Progenitor cell of endocrine pancreas (in vitro differentiated cells): ENCODE measurements at regions not wholly inside any gene's neighbourhood (a gene's known extent, or its start where the extent isn't known, plus 50 kb on each side); places are given as distances from the start of the nearest gene placed in this dataset.

ENCODE experiments used
- DNase-seq: peaks from one replicate; pipeline ENCODE4 v3.0.0; 2021; ENCODE audit warnings: low spot score; ENCODE audit not compliant: unreplicated experiment
- H3K27ac Mint-ChIP-seq: 2 replicates; pipeline ENCODE4 v1.8.0; 2021; ENCODE audit warnings: mild to moderate bottlenecking, moderate library complexity, mixed read lengths
- H3K27me3 Mint-ChIP-seq: 2 replicates; pipeline ENCODE4 v1.8.0; 2021; ENCODE audit warnings: mixed read lengths
- H3K36me3 Mint-ChIP-seq: 2 replicates; pipeline ENCODE4 v1.8.0; 2022; ENCODE audit warnings: mixed read lengths; ENCODE audit not compliant: insufficient read depth
- H3K4me1 Mint-ChIP-seq: 2 replicates; pipeline ENCODE4 v1.8.0; 2021; ENCODE audit warnings: low read depth, mixed read lengths
- H3K4me3 Mint-ChIP-seq: 2 replicates; pipeline ENCODE4 v1.8.0; 2021; ENCODE audit warnings: low read depth, mild to moderate bottlenecking, moderate library complexity, mixed read lengths
- H3K9me3 Mint-ChIP-seq: 2 replicates; pipeline ENCODE4 v1.8.0; 2021; ENCODE audit warnings: low read depth, mixed read lengths
- CTCF ChIP-seq: fragments of 200-600 bp; sonication (generic); IDR thresholded peaks from one replicate; pipeline ENCODE4 v1.5.0; 2021; ENCODE audit warnings: antibody characterized with exemption, mild to moderate bottlenecking; ENCODE audit not compliant: unreplicated experiment

DNA sequence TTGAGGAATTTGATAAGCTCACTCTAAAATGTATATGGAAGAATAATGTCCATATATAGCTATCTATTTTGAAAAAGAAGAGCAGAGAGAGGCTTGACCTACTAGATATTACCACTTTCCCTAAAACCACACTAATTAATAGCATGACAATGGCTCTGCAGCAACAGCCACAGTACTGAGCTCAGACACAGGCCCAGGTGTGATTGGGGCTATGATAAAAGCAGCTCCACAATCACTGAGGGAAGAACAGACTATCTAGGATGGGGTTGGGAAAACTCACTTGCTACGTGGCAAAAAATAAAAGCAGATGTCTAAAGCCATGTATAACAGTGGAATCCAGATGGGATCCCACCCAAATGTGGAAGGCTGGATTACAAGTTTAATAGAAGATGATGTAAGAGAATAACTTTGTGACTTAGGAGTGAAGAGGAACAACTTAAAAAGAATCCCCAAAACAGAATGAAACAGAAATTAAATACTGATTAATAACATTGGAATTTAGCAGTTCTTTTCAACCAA is 80.8 kb upstream of the RAB4A start:
- Mint-ChIP-seq H3K4me3 (no peak overlapping the region), H3K4me1 (no peaks in the 10 kb centered on the region), H3K9me3 (no peaks in the 10 kb centered on the region), H3K27ac (no peak overlapping the region), H3K27me3 (peaks cover 3% of the 10 kb centered on the region), H3K36me3 (no peaks in the 10 kb centered on the region)
- no peak for DNase-seq
- no peak for TF ChIP-seq CTCF

DNA sequence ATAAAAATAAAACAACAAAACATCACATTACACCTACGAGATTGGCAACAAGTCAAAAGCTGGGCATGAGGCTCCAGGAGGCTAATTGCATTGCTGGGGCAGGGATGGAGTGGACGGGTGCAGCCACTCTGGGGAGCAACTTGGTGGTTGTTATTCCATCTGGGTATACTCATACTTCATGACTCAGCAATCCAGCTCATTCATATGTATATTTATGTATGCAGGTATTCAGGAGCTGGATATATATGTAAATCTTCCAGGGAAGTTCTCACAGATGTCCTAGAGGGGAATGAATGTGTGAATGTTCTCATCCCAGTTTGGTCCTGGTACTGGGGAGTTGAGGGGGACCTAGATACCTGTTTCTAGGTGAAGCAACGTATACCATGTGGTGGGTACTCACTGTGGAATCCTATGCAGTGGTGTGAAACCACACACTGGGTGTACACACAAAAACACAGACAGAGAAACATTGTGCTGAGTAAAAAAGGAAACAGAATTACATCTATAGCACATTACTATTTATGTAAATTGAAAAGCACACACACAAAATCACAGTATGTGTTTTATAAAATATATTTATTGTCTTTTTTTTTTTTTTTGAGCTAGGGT is 79.7 kb upstream of the RAB4A start:
- Mint-ChIP-seq H3K4me3 (no peak overlapping the region), H3K9me3 (no peaks in the 10 kb centered on the region), H3K36me3 (no peaks in the 10 kb centered on the region), H3K4me1 (no peaks in the 10 kb centered on the region), H3K27me3 (peaks cover 3% of the 10 kb centered on the region), H3K27ac (no peak overlapping the region)
- no peak for TF ChIP-seq CTCF
- no peak for DNase-seq

DNA sequence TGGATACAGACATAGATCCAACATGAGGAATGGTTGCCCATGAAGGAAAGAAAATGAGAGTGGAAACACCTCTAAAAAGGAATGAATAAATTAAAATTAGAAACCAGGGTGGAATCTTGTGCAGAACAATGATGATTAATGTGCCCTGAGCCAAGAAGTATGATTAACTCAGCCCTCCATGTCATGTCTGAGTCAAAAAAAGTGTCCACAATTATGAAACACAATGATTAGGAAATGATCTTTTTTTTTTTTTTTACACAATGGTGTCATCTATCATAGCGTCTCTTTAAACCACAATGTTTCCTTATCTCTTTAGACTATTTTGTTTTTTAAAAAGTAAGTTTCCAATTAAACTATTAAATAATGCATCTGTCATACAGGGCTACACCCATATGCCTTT is 78.9 kb upstream of the RAB4A start:
- peaks cover 3% of the 10 kb centered on the region for H3K27me3 Mint-ChIP-seq
- no peaks in the 10 kb centered on the region for H3K4me1 Mint-ChIP-seq
- H3K4me3 Mint-ChIP-seq = no peak overlapping the region
- peak overlapping the region; percentile 59 for H3K27ac Mint-ChIP-seq
- no peaks in the 10 kb centered on the region for H3K9me3 Mint-ChIP-seq
- H3K36me3 Mint-ChIP-seq = no peaks in the 10 kb centered on the region
- TF ChIP-seq CTCF = no peak
- no peak for DNase-seq

DNA sequence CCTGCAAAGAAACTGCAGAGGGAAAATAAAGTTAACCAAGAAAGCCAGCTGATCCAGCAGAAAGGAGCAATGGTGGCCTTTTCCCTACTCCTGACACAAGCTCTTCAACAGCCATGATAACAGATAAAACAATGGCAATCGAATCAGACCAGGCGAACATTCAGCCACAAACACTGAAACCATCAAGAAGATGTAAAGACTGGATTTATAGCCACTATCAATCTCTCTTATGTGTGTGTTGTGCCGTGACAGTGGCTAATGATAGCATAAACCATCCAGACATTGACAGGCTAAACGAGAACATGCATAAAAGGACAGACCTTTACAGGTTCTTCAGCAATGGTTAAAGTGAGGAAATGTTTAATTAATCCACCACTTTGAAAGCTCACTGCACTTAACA is 78.1 kb upstream of the RAB4A start:
- TF ChIP-seq CTCF = no peak
- Mint-ChIP-seq H3K27me3 (peaks cover 3% of the 10 kb centered on the region), H3K27ac (no peak overlapping the region), H3K36me3 (no peaks in the 10 kb centered on the region), H3K9me3 (no peaks in the 10 kb centered on the region), H3K4me1 (no peaks in the 10 kb centered on the region), H3K4me3 (no peak overlapping the region)
- DNase-seq = no peak

DNA sequence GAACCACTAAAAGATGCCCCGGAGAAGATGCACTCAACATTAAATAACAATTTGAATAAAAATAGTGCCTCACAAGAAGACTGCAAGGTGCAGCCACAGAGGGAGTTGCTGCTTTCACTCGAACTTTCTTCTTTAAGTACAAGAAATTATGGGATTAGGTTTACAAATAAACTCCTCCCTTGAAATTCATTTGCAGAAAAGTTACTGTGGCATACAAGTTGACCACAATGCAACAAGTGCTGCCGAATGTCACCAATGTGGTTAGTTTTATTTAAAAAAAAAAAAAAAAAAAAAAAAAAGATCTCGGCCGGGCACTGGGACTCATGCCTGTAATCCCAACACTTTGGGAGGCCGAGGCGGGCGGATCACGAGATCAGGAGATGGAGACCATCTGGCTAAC is 76.8 kb upstream of the RAB4A start:
- Mint-ChIP-seq H3K4me1 (peaks cover 4% of the 10 kb centered on the region), H3K27ac (no peak overlapping the region), H3K4me3 (no peak overlapping the region), H3K27me3 (peaks cover 3% of the 10 kb centered on the region), H3K36me3 (no peaks in the 10 kb centered on the region), H3K9me3 (no peaks in the 10 kb centered on the region)
- no peak for TF ChIP-seq CTCF
- no peak for DNase-seq
